ENCODE measurements at regions not wholly inside any gene's neighbourhood (a gene's known extent, or its start where the extent isn't known, plus 50 kb on each side); places are given as distances from the start of the nearest gene placed in this dataset.

GRCh38 chr4:149005191-149005590 is 563.0 kb upstream of the NR3C2 start:
- H3K27me3 ChIP-seq, result no peaks in the 10 kb centered on the region
- H3K36me3 ChIP-seq, result no peaks in the 10 kb centered on the region
- DNase-seq (ENCODE audit: extremely low spot score in 2 of 2), result no peak
- TF ChIP-seq POLR2AphosphoS5 (IDR thresholded peaks at IDR 0.05; ENCODE audit: insufficient read depth in 1 of 2, low read depth in 1 of 2) (no peak), POLR2A (IDR thresholded peaks at IDR 0.05) (no peak)
- TF ChIP-seq, protein P1, sequence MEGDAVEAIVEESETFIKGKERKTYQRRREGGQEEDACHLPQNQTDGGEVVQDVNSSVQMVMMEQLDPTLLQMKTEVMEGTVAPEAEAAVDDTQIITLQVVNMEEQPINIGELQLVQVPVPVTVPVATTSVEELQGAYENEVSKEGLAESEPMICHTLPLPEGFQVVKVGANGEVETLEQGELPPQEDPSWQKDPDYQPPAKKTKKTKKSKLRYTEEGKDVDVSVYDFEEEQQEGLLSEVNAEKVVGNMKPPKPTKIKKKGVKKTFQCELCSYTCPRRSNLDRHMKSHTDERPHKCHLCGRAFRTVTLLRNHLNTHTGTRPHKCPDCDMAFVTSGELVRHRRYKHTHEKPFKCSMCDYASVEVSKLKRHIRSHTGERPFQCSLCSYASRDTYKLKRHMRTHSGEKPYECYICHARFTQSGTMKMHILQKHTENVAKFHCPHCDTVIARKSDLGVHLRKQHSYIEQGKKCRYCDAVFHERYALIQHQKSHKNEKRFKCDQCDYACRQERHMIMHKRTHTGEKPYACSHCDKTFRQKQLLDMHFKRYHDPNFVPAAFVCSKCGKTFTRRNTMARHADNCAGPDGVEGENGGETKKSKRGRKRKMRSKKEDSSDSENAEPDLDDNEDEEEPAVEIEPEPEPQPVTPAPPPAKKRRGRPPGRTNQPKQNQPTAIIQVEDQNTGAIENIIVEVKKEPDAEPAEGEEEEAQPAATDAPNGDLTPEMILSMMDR (IDR thresholded peaks at IDR 0.05), result no peak
- no peak overlapping the region for H3K27ac ChIP-seq
- H3K4me1 ChIP-seq, result no peaks in the 10 kb centered on the region
- no peaks in the 10 kb centered on the region for H3K9me3 ChIP-seq
- no peak overlapping the region for H3K4me3 ChIP-seq
- intact Hi-C loops (cut with DNase I), result no loop called here

GRCh38 chr4:148999924-149000323 is 557.7 kb upstream of the NR3C2 start:
- TF ChIP-seq POLR2A (IDR thresholded peaks at IDR 0.05), result no peak
- TF ChIP-seq, protein P1 (IDR thresholded peaks at IDR 0.05), result no peak
- no peak for TF ChIP-seq POLR2AphosphoS5 (IDR thresholded peaks at IDR 0.05; ENCODE audit: insufficient read depth in 1 of 2, low read depth in 1 of 2)
- Histone ChIP-seq H3K27ac (no peak overlapping the region), H3K4me3 (no peak overlapping the region), H3K27me3 (no peaks in the 10 kb centered on the region), H3K36me3 (no peaks in the 10 kb centered on the region), H3K9me3 (no peaks in the 10 kb centered on the region), H3K4me1 (no peaks in the 10 kb centered on the region)
- DNase-seq (ENCODE audit: extremely low spot score in 2 of 2), result no peak
- intact Hi-C loops (cut with DNase I), result no loop called here

- H3K4me3 ChIP-seq, result no peak overlapping the region
- H3K4me1 ChIP-seq, result no peaks in the 10 kb centered on the region
- intact Hi-C loops (cut with DNase I), result no loop called here
- H3K9me3 ChIP-seq, result no peaks in the 10 kb centered on the region
- TF ChIP-seq POLR2A (IDR thresholded peaks at IDR 0.05) (no peak), POLR2AphosphoS5 (IDR thresholded peaks at IDR 0.05; ENCODE audit: insufficient read depth in 1 of 2, low read depth in 1 of 2) (no peak)
- TF ChIP-seq, protein P1 (IDR thresholded peaks at IDR 0.05), result no peak
- no peak overlapping the region for H3K27ac ChIP-seq
- no peaks in the 10 kb centered on the region for H3K36me3 ChIP-seq
- H3K27me3 ChIP-seq, result no peaks in the 10 kb centered on the region
- no peak for DNase-seq (ENCODE audit: extremely low spot score in 2 of 2)
Observed at GRCh38 chr4:148998719-148999118, 556.5 kb upstream of the NR3C2 start.

- H3K36me3 ChIP-seq, result no peaks in the 10 kb centered on the region
- peak in 1 of 2 donors; percentile 85 for TF ChIP-seq POLR2AphosphoS5 (IDR thresholded peaks at IDR 0.05; ENCODE audit: insufficient read depth in 1 of 2, low read depth in 1 of 2)
- no peak for TF ChIP-seq POLR2A (IDR thresholded peaks at IDR 0.05)
- H3K27ac ChIP-seq, result no peak overlapping the region
- H3K4me3 ChIP-seq, result no peak overlapping the region
- intact Hi-C loops (cut with DNase I), result no loop called here
- H3K4me1 ChIP-seq, result no peaks in the 10 kb centered on the region
- no peaks in the 10 kb centered on the region for H3K27me3 ChIP-seq
- DNase-seq (ENCODE audit: extremely low spot score in 2 of 2), result no peak
- H3K9me3 ChIP-seq, result no peaks in the 10 kb centered on the region
Observed at GRCh38 chr4:148986951-148987350, 544.7 kb upstream of the NR3C2 start.

DNA sequence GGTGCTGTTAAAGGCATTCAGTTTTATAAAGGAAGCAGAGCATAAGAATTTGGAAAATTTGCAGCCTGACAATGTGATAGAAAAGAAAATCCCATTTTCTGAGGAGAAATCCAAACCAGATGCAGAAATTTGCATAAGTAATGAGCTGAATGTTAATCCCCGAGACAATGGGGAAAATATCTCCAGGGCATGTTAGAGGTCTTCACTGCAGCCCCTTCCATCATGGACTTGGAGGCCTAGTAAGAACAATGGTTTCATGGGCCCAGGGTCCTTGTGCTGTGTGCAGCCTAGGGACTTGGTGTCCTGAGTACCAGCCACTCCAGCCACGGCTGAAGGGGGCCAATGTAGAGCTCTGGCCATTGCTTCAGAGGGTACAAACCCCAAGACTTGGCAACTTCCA is 542.7 kb upstream of the NR3C2 start:
- H3K27ac ChIP-seq, result no peak overlapping the region
- H3K4me1 ChIP-seq, result no peaks in the 10 kb centered on the region
- intact Hi-C loops (cut with DNase I), result no loop called here
- no peaks in the 10 kb centered on the region for H3K27me3 ChIP-seq
- DNase-seq (ENCODE audit: extremely low spot score in 2 of 2), result no peak
- H3K4me3 ChIP-seq, result no peak overlapping the region
- TF ChIP-seq, protein P1 (IDR thresholded peaks at IDR 0.05), result no peak
- TF ChIP-seq POLR2AphosphoS5 (IDR thresholded peaks at IDR 0.05; ENCODE audit: insufficient read depth in 1 of 2, low read depth in 1 of 2) (no peak), POLR2A (IDR thresholded peaks at IDR 0.05) (no peak)
- H3K9me3 ChIP-seq, result no peaks in the 10 kb centered on the region
- H3K36me3 ChIP-seq, result no peaks in the 10 kb centered on the region

All from vagina (tissue), 2 donors.